ENCODE measurements at regions not wholly inside any gene's neighbourhood (a gene's known extent, or its start where the extent isn't known, plus 50 kb on each side); places are given as distances from the start of the nearest gene placed in this dataset.
"Not testable (repeated sequence)": the region's sequence is repeated elsewhere in the genome, so short reads cannot be mapped to it uniquely, and the experiment has no call there.

- in situ Hi-C loops (cut with MboI; ENCODE audit: low pct_unique_long_range_greater_than_20kb, low sequenced_read_pairs, unreplicated experiment) = no loop called here
- no peak for DNase-seq (ENCODE audit: low spot score)
- TF ChIP-seq, protein P1, sequence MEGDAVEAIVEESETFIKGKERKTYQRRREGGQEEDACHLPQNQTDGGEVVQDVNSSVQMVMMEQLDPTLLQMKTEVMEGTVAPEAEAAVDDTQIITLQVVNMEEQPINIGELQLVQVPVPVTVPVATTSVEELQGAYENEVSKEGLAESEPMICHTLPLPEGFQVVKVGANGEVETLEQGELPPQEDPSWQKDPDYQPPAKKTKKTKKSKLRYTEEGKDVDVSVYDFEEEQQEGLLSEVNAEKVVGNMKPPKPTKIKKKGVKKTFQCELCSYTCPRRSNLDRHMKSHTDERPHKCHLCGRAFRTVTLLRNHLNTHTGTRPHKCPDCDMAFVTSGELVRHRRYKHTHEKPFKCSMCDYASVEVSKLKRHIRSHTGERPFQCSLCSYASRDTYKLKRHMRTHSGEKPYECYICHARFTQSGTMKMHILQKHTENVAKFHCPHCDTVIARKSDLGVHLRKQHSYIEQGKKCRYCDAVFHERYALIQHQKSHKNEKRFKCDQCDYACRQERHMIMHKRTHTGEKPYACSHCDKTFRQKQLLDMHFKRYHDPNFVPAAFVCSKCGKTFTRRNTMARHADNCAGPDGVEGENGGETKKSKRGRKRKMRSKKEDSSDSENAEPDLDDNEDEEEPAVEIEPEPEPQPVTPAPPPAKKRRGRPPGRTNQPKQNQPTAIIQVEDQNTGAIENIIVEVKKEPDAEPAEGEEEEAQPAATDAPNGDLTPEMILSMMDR (IDR thresholded peaks at IDR 0.05; ENCODE audit: extremely low read depth, insufficient read depth, missing control alignments) = no peak
Observed at GRCh38 chr12:46649433-46649832, 176.4 kb downstream of the SLC38A4 start.

GRCh38 chr12:46647034-46647433, 178.8 kb downstream of the SLC38A4 start:
- DNase-seq (ENCODE audit: low spot score) = no peak
- in situ Hi-C loops (cut with MboI; ENCODE audit: low pct_unique_long_range_greater_than_20kb, low sequenced_read_pairs, unreplicated experiment) = no loop called here
- TF ChIP-seq, protein P1 (IDR thresholded peaks at IDR 0.05; ENCODE audit: extremely low read depth, insufficient read depth, missing control alignments) = no peak

- in situ Hi-C loops (cut with MboI; ENCODE audit: low pct_unique_long_range_greater_than_20kb, low sequenced_read_pairs, unreplicated experiment); DNase-seq (ENCODE audit: low spot score): not testable (repeated sequence)
Observed at GRCh38 chr12:46641649-46642048, 184.1 kb downstream of the SLC38A4 start.

DNA sequence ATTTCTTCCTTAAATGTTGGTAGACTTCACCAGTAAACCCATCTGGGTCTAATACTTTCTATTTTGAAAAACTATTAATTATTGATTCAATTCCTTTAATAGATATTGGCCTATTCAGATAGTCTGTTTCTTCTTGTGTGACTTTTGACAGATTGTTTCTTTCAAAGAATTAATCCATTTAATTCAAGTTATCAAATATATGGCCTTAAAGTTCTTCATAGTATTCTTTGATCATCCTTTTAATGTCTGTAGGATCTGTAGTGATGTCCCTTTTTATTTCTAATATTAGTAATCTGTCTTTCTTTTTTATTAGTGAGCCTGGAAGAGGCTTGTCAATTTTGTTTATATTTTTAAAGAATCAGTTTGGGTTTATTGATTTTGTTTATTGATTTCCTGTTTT, 190.0 kb downstream of the SLC38A4 start:
- no peak for DNase-seq (ENCODE audit: low spot score)
- TF ChIP-seq, protein P1 (IDR thresholded peaks at IDR 0.05; ENCODE audit: extremely low read depth, insufficient read depth, missing control alignments) = no peak
- in situ Hi-C loops (cut with MboI; ENCODE audit: low pct_unique_long_range_greater_than_20kb, low sequenced_read_pairs, unreplicated experiment) = no loop called here

- in situ Hi-C loops (cut with MboI; ENCODE audit: low pct_unique_long_range_greater_than_20kb, low sequenced_read_pairs, unreplicated experiment) = no loop called here
- no peak for DNase-seq (ENCODE audit: low spot score)
- TF ChIP-seq, protein P1 (IDR thresholded peaks at IDR 0.05; ENCODE audit: extremely low read depth, insufficient read depth, missing control alignments) = no peak
Observed at GRCh38 chr12:46629331-46630229, 196.2 kb downstream of the SLC38A4 start.

DNA sequence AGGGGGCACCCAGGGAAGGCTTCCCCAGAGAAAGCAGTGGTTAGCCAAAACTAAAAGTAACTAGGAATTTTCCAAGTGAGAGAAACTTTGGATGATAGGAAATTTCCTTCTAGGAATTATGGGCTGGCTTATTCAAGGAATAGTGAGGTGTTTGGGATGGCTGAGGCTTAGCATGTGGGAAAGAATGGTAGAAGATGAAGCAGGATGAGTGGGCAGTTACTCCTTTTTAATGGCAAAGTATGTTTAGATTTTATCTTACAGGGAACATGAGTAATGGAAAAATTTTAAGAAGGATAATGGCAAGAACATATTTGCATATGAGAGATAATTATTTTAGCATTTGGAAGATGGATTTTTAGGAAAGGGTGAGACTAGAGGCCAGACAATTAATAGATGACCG, 197.6 kb downstream of the SLC38A4 start:
- TF ChIP-seq, protein P1 (IDR thresholded peaks at IDR 0.05; ENCODE audit: extremely low read depth, insufficient read depth, missing control alignments) = no peak
- DNase-seq (ENCODE audit: low spot score) = no peak
- in situ Hi-C loops (cut with MboI; ENCODE audit: low pct_unique_long_range_greater_than_20kb, low sequenced_read_pairs, unreplicated experiment) = no loop called here

DNA sequence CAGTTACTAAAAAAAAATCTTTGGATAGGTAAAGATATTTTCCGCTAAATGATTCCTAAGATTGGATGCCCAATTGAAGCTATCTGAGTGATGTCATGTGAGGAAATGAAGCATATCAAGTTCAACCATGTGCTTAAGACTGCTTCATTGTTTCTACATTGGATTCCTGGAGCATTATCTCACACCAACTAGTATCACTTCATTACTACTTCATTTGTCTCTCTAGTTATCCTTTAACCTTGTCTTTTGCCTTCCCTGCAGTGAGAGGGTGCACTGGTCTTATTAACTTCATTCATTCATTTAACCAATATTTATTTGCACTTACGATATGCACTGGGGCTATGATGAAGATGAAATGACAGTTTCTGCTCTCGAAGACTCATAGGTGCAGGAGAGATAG, 198.1 kb downstream of the SLC38A4 start:
- DNase-seq (ENCODE audit: low spot score) = no peak
- in situ Hi-C loops (cut with MboI; ENCODE audit: low pct_unique_long_range_greater_than_20kb, low sequenced_read_pairs, unreplicated experiment) = no loop called here
- TF ChIP-seq, protein P1 (IDR thresholded peaks at IDR 0.05; ENCODE audit: extremely low read depth, insufficient read depth, missing control alignments) = no peak

- DNase-seq (ENCODE audit: low spot score); in situ Hi-C loops (cut with MboI; ENCODE audit: low pct_unique_long_range_greater_than_20kb, low sequenced_read_pairs, unreplicated experiment): not testable (repeated sequence)
Observed at GRCh38 chr12:46619474-46619873, 206.3 kb downstream of the SLC38A4 start.

DNA sequence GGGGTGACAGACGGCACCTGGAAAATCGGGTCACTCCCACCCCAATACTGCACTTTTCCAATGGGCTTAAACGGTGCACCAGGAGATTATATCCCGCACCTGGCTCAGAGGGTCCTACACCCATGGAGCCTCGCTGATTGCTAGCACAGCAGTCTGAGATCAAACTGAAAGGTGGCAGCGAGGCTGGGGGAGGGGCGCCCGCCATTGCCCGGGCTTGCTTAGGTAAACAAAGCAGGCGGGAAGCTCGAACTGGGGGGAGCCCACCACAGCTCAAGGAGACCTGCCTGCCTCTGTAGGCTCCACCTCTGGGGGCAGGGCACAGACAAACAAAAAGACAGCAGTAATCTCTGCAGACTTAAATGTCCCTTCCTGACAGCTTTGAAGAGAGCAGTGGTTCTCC, 208.1 kb downstream of the SLC38A4 start:
- DNase-seq (ENCODE audit: low spot score); in situ Hi-C loops (cut with MboI; ENCODE audit: low pct_unique_long_range_greater_than_20kb, low sequenced_read_pairs, unreplicated experiment): not testable (repeated sequence)

All from GM13977 (cell line).